PC-3 (cell line): ENCODE measurements at regions not wholly inside any gene's neighbourhood (a gene's known extent, or its start where the extent isn't known, plus 50 kb on each side); places are given as distances from the start of the nearest gene placed in this dataset.

ENCODE experiments used
- ATAC-seq: fragments of 200-7000 bp; cut with Tn5 transposase; 2 replicates; pipeline ENCODE4 v1.9.1; 2020; ENCODE audit warnings: mild to moderate bottlenecking, moderate library complexity
- BruUV-seq: library from RNA; stranded (reverse); fragments of 400-500 nt; replicated peaks from 2 replicates; lab custom pipeline; 2021; lab: Mats Ljungman, UMichigan
- CTCF ChIA-PET: fragments of 300-600 bp; sonication (Branson Sonifier 250); formaldehyde crosslinking; loops from one replicate; lab custom pipeline; 2022; ENCODE audit warnings: antibody characterized with exemption; lab: Charles Lee
- POLR2A ChIA-PET: fragments of 300-600 bp; sonication (Branson Sonifier 250); formaldehyde crosslinking; loops from one replicate; lab custom pipeline; 2022; ENCODE audit warnings: antibody characterized with exemption; ENCODE audit not compliant: unreplicated experiment; lab: Charles Lee
- DNase-seq: peaks from one replicate; pipeline ENCODE4 v3.0.0-alpha.2; 2015
- H2AFZ ChIP-seq: fragments of 300-600 bp; sonication (generic); 2 replicates; pipeline ENCODE4 v1.6.0; 2016; ENCODE audit warnings: antibody characterized with exemption, low read length
- H3F3A ChIP-seq: fragments of 300-600 bp; sonication (generic); one replicate; pipeline ENCODE4 v1.6.0; 2017; ENCODE audit warnings: antibody characterized with exemption, low read length, control low read depth, mild to moderate bottlenecking; ENCODE audit not compliant: unreplicated experiment
- H3K27ac ChIP-seq: fragments of 300-600 bp; sonication (generic); 2 replicates; pipeline ENCODE4 v1.5.1; 2016; ENCODE audit warnings: mild to moderate bottlenecking, low read length
- H3K27me3 ChIP-seq: fragments of 300-600 bp; sonication (generic); 2 replicates; pipeline ENCODE4 v1.6.1; 2016; ENCODE audit warnings: low read length, mixed read lengths
- H3K36me3 ChIP-seq: fragments of 300-600 bp; sonication (generic); 2 replicates; pipeline ENCODE4 v1.6.1; 2016; ENCODE audit warnings: low read depth, mixed run types, low read length, mixed read lengths
- H3K4me1 ChIP-seq: fragments of 300-600 bp; sonication (generic); 2 replicates; pipeline ENCODE4 v1.5.1; 2016; ENCODE audit warnings: low read length; ENCODE audit not compliant: insufficient read depth
- H3K4me2 ChIP-seq: fragments of 300-600 bp; sonication (generic); 2 replicates; pipeline ENCODE4 v1.6.0; 2016; ENCODE audit warnings: low read length
- H3K4me3 ChIP-seq: fragments of 300-600 bp; sonication (generic); 2 replicates; pipeline ENCODE4 v1.5.1; 2016; ENCODE audit warnings: mild to moderate bottlenecking, low read length, mixed read lengths
- H3K79me2 ChIP-seq: fragments of 300-600 bp; sonication (generic); 2 replicates; pipeline ENCODE4 v1.6.1; 2017; ENCODE audit warnings: low read length, mixed read lengths
- H3K9ac ChIP-seq: fragments of 300-600 bp; sonication (generic); 2 replicates; pipeline ENCODE4 v1.6.0; 2016; ENCODE audit warnings: mild to moderate bottlenecking, low read length
- H3K9me2 ChIP-seq: fragments of 300-600 bp; sonication (generic); replicated peaks from 2 replicates; pipeline ENCODE4 v1.6.1; 2016; ENCODE audit warnings: mixed run types, low read length, mixed read lengths
- H3K9me3 ChIP-seq: fragments of 300-600 bp; sonication (generic); 2 replicates; pipeline ENCODE4 v1.6.1; 2016; ENCODE audit warnings: low read length, mixed read lengths
- H4K20me1 ChIP-seq: fragments of 300-600 bp; sonication (generic); 2 replicates; pipeline ENCODE4 v1.6.1; 2016; ENCODE audit warnings: low read length, mixed read lengths
- CTCF ChIP-seq: fragments of 300-600 bp; sonication (generic); conservative IDR thresholded peaks from 2 replicates; pipeline ENCODE4 v1.5.1; 2017; ENCODE audit warnings: antibody characterized with exemption, low read depth, mild to moderate bottlenecking, low read length
- EZH2 ChIP-seq: fragments of 300-600 bp; sonication (generic); IDR thresholded peaks from one replicate; pipeline ENCODE4 v1.6.1; 2017; ENCODE audit warnings: antibody characterized with exemption, mild to moderate bottlenecking, low read length; ENCODE audit not compliant: unreplicated experiment
- EZH2phosphoT487 ChIP-seq: fragments of 300-600 bp; sonication (generic); IDR thresholded peaks from 2 replicates; pipeline ENCODE4 v1.6.1; 2018; ENCODE audit warnings: mild to moderate bottlenecking, antibody characterized with exemption, low read length, borderline replicate concordance
- intact Hi-C: fragments of 100-400 bp; cut with micrococcal nuclease; formaldehyde crosslinking; loops from 2 replicates; pipeline ENCODE4 v1.9.0; 2023

DNA sequence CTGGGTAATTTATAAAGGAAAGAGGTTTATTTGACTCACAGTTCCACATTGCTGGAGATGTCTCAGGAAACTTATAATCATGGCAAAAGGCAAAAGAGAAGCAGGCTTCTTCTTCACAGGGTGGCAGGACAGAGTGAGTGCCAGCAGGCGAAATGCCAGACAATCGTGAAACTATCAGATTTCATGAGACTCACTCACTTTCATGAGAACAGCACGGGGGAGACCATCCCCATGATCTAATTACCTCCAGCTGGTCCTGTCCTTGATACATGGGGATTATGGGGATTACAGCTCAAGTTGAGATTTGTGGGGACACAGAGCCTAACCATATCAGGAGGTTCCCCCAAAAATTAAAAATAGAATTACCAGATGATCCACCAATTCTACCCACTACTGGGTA lies 675.5 kb upstream of the SLC8A1 start:
- Histone ChIP-seq H3K9ac (no peak overlapping the region), H3F3A (no peaks in the 10 kb centered on the region), H3K27me3 (no peaks in the 10 kb centered on the region), H3K27ac (no peak overlapping the region), H3K4me3 (no peak overlapping the region), H4K20me1 (no peaks in the 10 kb centered on the region), H3K79me2 (no peaks in the 10 kb centered on the region), H3K9me3 (no peaks in the 10 kb centered on the region), H3K36me3 (no peaks in the 10 kb centered on the region), H3K4me2 (no peak overlapping the region), H2AFZ (no peak overlapping the region), H3K4me1 (no peaks in the 10 kb centered on the region), H3K9me2 (no peaks in the 10 kb centered on the region)
- DNase-seq: no peak
- intact Hi-C loops: no loop called here
- ATAC-seq: no peak
- ChIA-PET POLR2A (no interaction called here), CTCF (no interaction called here)
- no TSS peak for BruUV-seq
- TF ChIP-seq EZH2 (no peak), EZH2phosphoT487 (no peak), CTCF (no peak)

DNA sequence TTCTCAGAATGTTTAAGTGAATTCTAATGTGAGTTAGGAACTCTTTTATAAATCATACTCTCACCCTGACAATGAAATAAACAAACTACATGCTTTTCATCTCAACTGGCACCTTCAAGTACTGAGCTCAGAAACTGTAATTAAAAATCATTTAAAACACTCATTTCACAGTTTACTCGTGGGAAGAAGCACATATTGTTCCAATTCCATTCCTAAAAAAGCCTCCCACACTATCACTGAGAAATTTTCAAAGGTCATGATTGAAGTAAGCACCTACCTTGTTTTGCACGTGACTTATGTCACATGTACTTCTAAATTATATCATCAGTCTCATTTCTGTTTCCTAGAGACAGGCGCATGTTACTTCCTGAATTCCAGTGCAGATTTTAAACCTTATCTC lies 678.1 kb upstream of the SLC8A1 start:
- Histone ChIP-seq H4K20me1 (no peaks in the 10 kb centered on the region), H3F3A (no peaks in the 10 kb centered on the region), H3K4me2 (no peak overlapping the region), H3K9me2 (no peaks in the 10 kb centered on the region), H3K36me3 (no peaks in the 10 kb centered on the region), H3K9ac (no peak overlapping the region), H3K27ac (no peak overlapping the region), H3K4me3 (no peak overlapping the region), H3K9me3 (no peaks in the 10 kb centered on the region), H3K4me1 (no peaks in the 10 kb centered on the region), H3K79me2 (no peaks in the 10 kb centered on the region), H2AFZ (no peak overlapping the region), H3K27me3 (no peaks in the 10 kb centered on the region)
- intact Hi-C loops: no loop called here
- DNase-seq: no peak
- ChIA-PET CTCF (no interaction called here), POLR2A (no interaction called here)
- TF ChIP-seq CTCF (no peak), EZH2 (no peak), EZH2phosphoT487 (no peak)
- no peak for ATAC-seq
- no TSS peak for BruUV-seq

GRCh38 chr2:41137031-41137430 lies 685.1 kb upstream of the SLC8A1 start:
- no peak for TF ChIP-seq EZH2
- TF ChIP-seq CTCF: no peak
- no peak for TF ChIP-seq EZH2phosphoT487
- DNase-seq (peak; percentile 45), ATAC-seq (peak; percentile 51)
- BruUV-seq: no TSS peak
- H3K9me3 ChIP-seq: no peaks in the 10 kb centered on the region
- H3K36me3 ChIP-seq: no peaks in the 10 kb centered on the region
- H3K4me1 ChIP-seq: peaks cover 12% of the 10 kb centered on the region
- H3K4me2 ChIP-seq: peak overlapping the region; percentile 46
- H3F3A ChIP-seq: no peaks in the 10 kb centered on the region
- no peak overlapping the region for H3K9ac ChIP-seq
- H2AFZ ChIP-seq: no peak overlapping the region
- ChIA-PET CTCF (no interaction called here), POLR2A (no interaction called here)
- H3K9me2 ChIP-seq: no peaks in the 10 kb centered on the region
- H3K79me2 ChIP-seq: no peaks in the 10 kb centered on the region
- no peaks in the 10 kb centered on the region for H3K27me3 ChIP-seq
- no peak overlapping the region for H3K27ac ChIP-seq
- no peak overlapping the region for H3K4me3 ChIP-seq
- H4K20me1 ChIP-seq: no peaks in the 10 kb centered on the region
- intact Hi-C loops: no loop called here
